ENCODE measurements at regions not wholly inside any gene's neighbourhood (a gene's known extent, or its start where the extent isn't known, plus 50 kb on each side); places are given as distances from the start of the nearest gene placed in this dataset.

DNA sequence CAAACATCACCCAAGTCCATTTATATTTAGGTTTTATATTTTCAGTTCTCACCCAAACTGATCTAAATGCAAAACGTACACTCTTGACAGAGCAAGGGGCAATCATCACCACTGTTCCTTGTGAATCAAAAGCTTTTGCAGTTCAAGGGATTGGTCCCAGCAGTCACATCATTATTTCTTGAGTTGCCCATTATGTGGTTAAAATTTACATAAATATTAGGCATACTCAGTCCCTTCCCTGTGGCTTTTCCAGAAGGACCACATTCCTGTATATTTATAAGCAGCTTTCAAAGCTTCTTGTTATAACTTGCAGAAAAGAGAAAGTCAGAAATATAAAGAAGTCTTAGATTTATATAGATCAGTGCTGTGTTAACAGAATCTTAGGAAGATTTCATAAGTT lies 224.4 kb downstream of the CLCN4 start:
- DNase-seq (ENCODE audit: low read depth), result no peak
- H3K4me3 ChIP-seq (ENCODE audit: low read depth, low read length), result no peak overlapping the region
- TF ChIP-seq, protein P1, sequence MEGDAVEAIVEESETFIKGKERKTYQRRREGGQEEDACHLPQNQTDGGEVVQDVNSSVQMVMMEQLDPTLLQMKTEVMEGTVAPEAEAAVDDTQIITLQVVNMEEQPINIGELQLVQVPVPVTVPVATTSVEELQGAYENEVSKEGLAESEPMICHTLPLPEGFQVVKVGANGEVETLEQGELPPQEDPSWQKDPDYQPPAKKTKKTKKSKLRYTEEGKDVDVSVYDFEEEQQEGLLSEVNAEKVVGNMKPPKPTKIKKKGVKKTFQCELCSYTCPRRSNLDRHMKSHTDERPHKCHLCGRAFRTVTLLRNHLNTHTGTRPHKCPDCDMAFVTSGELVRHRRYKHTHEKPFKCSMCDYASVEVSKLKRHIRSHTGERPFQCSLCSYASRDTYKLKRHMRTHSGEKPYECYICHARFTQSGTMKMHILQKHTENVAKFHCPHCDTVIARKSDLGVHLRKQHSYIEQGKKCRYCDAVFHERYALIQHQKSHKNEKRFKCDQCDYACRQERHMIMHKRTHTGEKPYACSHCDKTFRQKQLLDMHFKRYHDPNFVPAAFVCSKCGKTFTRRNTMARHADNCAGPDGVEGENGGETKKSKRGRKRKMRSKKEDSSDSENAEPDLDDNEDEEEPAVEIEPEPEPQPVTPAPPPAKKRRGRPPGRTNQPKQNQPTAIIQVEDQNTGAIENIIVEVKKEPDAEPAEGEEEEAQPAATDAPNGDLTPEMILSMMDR (IDR thresholded peaks at IDR 0.05; ENCODE audit: low read depth, low read length, missing control alignments), result no peak

DNA sequence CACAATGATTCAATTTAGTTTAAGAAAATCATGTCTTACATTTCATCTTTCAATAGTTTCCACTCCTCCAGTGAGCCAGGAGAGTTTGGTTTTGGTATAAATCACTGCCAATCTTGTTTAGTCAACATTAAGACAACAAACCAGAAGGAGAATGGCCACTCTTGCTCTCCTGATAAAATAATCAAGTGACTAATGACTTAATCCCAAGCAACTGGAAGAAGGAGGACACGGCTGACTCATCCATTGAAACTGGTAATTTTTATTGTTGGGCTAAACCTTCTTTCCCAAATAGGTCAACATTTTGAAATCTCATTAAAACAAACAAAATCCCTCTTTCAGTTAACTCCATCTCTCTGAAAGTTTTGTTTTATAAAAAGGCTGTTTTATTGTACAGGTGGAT lies 230.2 kb downstream of the CLCN4 start:
- H3K4me3 ChIP-seq (ENCODE audit: low read depth, low read length), result no peak overlapping the region
- TF ChIP-seq, protein P1 (IDR thresholded peaks at IDR 0.05; ENCODE audit: low read depth, low read length, missing control alignments), result no peak
- DNase-seq (ENCODE audit: low read depth), result no peak

DNA sequence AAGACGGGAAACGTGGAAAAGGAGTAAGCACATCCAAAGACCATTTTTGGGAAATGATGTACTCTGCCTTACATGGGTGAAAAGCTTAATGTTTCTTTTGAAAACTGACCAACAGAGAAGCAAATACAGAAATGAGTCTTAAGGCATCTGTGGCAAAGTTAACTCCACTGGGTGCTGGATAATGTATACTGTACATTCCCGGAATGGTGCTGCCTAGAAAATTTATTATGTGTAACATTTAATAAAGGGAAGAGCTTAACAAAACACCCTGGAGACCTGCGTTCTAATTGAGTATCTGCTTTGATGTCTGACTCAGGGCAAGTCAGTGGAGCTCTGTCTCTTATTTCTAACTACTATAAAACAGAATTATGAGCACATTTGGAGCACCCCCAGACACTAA lies 230.2 kb downstream of the MID1 start:
- DNase-seq (ENCODE audit: low read depth), result no peak
- TF ChIP-seq, protein P1 (IDR thresholded peaks at IDR 0.05; ENCODE audit: low read depth, low read length, missing control alignments), result no peak
- no peak overlapping the region for H3K4me3 ChIP-seq (ENCODE audit: low read depth, low read length)

DNA sequence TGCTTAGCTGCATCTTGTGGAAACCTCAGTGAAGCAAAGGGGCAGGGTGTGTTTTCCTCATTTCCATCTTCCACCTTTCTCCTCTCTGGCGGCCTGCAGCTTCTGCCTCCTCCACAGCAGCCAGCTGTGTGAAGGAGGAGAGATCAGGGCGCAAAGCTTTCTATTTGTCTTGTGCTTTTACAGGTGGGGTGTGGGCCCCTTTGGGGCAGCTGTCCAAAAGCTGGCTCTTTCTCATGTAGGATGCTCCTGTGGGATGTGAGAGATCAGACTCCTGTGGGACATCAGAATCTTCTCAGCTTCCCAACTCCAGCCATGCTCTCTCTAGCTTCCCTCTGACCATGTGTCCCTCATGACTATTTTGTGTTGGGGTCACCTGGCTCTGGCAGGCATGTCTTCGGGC lies 227.1 kb downstream of the MID1 start:
- no peak for DNase-seq (ENCODE audit: low read depth)
- TF ChIP-seq, protein P1 (IDR thresholded peaks at IDR 0.05; ENCODE audit: low read depth, low read length, missing control alignments), result no peak
- H3K4me3 ChIP-seq (ENCODE audit: low read depth, low read length), result no peak overlapping the region

DNA sequence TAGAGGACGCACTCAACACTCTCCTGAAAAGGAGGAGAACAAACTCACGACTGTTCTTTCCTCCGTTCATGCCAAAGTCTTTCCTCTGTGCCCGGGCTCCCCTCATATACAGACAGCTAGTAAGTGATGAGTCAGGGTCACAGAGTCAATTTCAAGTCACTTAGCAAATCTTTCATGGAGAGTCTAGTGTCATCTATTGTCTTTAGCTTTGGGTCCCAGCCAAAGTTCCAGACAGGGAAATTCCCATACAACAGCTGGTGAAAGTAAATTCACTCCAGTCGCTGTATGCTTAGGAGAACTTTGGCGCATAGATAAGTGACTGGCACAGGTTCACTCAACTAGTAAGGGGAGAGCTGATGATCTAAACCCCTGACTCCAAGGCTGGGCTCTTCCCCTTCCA lies 226.5 kb downstream of the MID1 start:
- DNase-seq (ENCODE audit: low read depth), result no peak
- no peak overlapping the region for H3K4me3 ChIP-seq (ENCODE audit: low read depth, low read length)
- TF ChIP-seq, protein P1 (IDR thresholded peaks at IDR 0.05; ENCODE audit: low read depth, low read length, missing control alignments), result no peak

DNA sequence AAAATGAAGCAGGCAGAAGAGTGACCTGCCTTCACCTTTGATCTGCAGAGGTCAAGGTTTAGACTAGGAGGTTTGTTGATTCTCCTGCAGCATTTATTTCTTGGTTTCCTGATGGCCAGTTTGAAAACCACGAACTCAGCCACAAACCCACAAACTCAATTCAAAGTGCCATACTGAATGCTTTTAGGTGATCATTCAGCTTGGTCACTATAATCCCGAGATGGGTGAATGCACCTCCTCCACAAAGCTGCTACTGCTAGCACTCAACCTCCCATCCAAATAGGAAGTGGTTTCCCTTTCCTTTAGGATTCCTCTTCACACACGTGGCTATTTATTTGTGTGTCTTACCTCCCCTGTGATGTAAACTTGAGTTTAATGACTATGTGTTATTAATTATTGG lies 225.2 kb downstream of the MID1 start:
- no peak for DNase-seq (ENCODE audit: low read depth)
- TF ChIP-seq, protein P1 (IDR thresholded peaks at IDR 0.05; ENCODE audit: low read depth, low read length, missing control alignments), result no peak
- no peak overlapping the region for H3K4me3 ChIP-seq (ENCODE audit: low read depth, low read length)

All from GM12864 (cell line).